Smooth muscle cell (in vitro differentiated cells): ENCODE measurements at regions not wholly inside any gene's neighbourhood (a gene's known extent, or its start where the extent isn't known, plus 50 kb on each side); places are given as distances from the start of the nearest gene placed in this dataset.

ENCODE experiments used
- DNase-seq: peaks from one replicate; lab custom pipeline; 2025; ENCODE audit not compliant: unreplicated experiment; lab: John Stamatoyannopoulos, UW
- H2AFZ ChIP-seq: fragments of 200-600 bp; sonication (generic); 2 replicates; pipeline ENCODE4 v1.6.0; 2016; ENCODE audit warnings: antibody characterized with exemption, low read depth, mild to moderate bottlenecking
- H3F3A ChIP-seq: fragments of 200-600 bp; sonication (generic); 2 replicates; pipeline ENCODE4 v1.6.0; 2017; ENCODE audit warnings: antibody characterized with exemption, low read depth
- H3K27ac ChIP-seq: fragments of 200-600 bp; sonication (generic); 2 replicates; pipeline ENCODE4 v1.5.1; 2016; ENCODE audit warnings: low read depth, mild to moderate bottlenecking
- H3K27me3 ChIP-seq: fragments of 200-600 bp; sonication (generic); 2 replicates; pipeline ENCODE4 v1.6.1; 2016; ENCODE audit warnings: low read depth, mild to moderate bottlenecking
- H3K36me3 ChIP-seq: fragments of 200-600 bp; sonication (generic); 2 replicates; pipeline ENCODE4 v1.5.1; 2016; ENCODE audit warnings: low read depth
- H3K4me1 ChIP-seq: fragments of 200-600 bp; sonication (generic); 2 replicates; pipeline ENCODE4 v1.5.1; 2016; ENCODE audit warnings: low read depth
- H3K4me2 ChIP-seq: fragments of 200-600 bp; sonication (generic); 2 replicates; pipeline ENCODE4 v1.6.0; 2016; ENCODE audit warnings: mild to moderate bottlenecking
- H3K4me3 ChIP-seq: fragments of 200-600 bp; sonication (generic); 2 replicates; pipeline ENCODE4 v1.5.1; 2016; ENCODE audit warnings: mild to moderate bottlenecking
- H3K79me2 ChIP-seq: fragments of 200-600 bp; sonication (generic); 2 replicates; pipeline ENCODE4 v1.6.0; 2016; ENCODE audit warnings: low read depth, mild to moderate bottlenecking
- H3K9ac ChIP-seq: fragments of 200-600 bp; sonication (generic); 2 replicates; pipeline ENCODE4 v1.6.0; 2016; ENCODE audit warnings: low read depth
- H3K9me3 ChIP-seq: fragments of 200-600 bp; sonication (generic); replicated peaks from 2 replicates; pipeline ENCODE4 v1.5.1; 2016; ENCODE audit warnings: low read depth
- H4K20me1 ChIP-seq: fragments of 200-600 bp; sonication (generic); 2 replicates; pipeline ENCODE4 v1.6.0; 2016; ENCODE audit warnings: low read depth
- WGBS: methylation state at CpG from one replicate; pipeline ENCODE4 v1.1.7; 2016; ENCODE audit warnings: low lambda C conversion rate; 5-methylcytosine and 5-hydroxymethylcytosine counted together
- TF ChIP-seq, protein P1 (sequence below): fragments of 200-600 bp; sonication (generic); IDR thresholded peaks from 2 replicates; pipeline ENCODE4 v1.5.1; 2017; ENCODE audit warnings: borderline replicate concordance, mild to moderate bottlenecking, antibody characterized with exemption; ENCODE audit not compliant: insufficient read depth, poor library complexity, severe bottlenecking

DNA sequence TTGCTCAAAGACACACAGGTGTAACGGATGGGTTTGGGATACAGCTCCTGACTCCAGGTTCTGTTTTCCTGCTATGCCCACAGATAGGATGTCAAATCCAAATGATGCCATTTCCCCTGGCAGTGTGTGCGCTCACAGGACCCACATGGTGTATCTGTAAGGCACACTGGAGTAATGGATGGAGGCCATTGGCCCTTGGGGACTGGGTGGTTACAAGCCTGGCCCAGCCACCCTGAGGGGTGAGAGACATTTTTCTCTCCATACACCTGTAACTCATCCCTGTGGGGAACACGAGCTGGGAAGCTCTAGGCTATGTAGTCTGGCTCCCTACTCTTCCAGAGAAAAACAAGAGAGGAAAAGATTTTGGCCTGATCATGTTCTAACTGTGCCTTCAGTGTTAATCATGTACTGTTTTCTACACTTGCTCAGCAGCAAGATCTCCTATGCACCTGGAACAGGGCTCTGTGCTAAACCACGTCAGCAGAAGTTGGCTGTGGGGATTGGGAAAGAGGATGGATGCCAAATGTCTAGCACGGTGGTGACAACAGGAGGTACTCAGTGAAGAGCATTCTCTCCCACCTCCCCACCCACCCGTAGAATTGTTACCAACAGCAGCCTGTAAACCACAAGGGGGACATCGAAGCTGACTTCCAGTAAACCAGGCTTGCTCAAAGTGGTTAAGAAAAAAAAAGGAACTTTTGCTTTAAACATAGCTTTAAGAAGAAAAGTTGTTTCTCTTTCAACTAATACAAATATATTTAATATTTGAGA is 237.0 kb downstream of the LACC1 start:
- TF ChIP-seq, protein P1, sequence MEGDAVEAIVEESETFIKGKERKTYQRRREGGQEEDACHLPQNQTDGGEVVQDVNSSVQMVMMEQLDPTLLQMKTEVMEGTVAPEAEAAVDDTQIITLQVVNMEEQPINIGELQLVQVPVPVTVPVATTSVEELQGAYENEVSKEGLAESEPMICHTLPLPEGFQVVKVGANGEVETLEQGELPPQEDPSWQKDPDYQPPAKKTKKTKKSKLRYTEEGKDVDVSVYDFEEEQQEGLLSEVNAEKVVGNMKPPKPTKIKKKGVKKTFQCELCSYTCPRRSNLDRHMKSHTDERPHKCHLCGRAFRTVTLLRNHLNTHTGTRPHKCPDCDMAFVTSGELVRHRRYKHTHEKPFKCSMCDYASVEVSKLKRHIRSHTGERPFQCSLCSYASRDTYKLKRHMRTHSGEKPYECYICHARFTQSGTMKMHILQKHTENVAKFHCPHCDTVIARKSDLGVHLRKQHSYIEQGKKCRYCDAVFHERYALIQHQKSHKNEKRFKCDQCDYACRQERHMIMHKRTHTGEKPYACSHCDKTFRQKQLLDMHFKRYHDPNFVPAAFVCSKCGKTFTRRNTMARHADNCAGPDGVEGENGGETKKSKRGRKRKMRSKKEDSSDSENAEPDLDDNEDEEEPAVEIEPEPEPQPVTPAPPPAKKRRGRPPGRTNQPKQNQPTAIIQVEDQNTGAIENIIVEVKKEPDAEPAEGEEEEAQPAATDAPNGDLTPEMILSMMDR, result peak; percentile 18
- no peaks in the 10 kb centered on the region for H3K36me3 ChIP-seq
- peak overlapping the region; percentile 41 for H2AFZ ChIP-seq
- H3K27ac ChIP-seq, result peak overlapping the region; percentile 53
- peak overlapping the region; percentile 67 for H3K4me2 ChIP-seq
- H3F3A ChIP-seq, result no peaks in the 10 kb centered on the region
- no peaks in the 10 kb centered on the region for H4K20me1 ChIP-seq
- peaks cover 6% of the 10 kb centered on the region for H3K4me1 ChIP-seq
- no peaks in the 10 kb centered on the region for H3K9me3 ChIP-seq
- WGBS, result 40% methylated on average over 7 of the region's 7 CpGs
- H3K4me3 ChIP-seq, result no peak overlapping the region
- H3K27me3 ChIP-seq, result no peaks in the 10 kb centered on the region
- no peak overlapping the region for H3K9ac ChIP-seq
- H3K79me2 ChIP-seq, result no peaks in the 10 kb centered on the region
- DNase-seq, result no peak

DNA sequence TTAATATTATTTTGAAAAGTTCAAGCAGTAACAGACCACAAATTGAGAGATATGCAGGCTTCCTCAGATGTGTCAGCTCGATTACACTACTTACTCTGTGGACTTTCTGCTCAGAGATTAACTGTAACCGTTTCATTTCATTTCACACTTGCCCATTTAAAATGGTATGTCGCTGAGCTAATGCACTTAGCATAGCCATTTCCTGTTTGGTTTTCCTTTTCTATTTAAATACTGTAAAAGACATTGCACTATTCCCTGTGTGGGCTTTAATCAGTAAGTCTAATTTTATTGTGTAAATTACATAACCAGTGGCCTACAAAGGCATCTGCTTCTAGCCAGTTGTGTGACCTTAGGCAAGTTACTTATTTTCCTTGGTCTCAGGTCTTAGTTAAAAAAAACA is 237.6 kb downstream of the LACC1 start:
- H3K9ac ChIP-seq, result no peak overlapping the region
- peak overlapping the region; percentile 53 for H3K27ac ChIP-seq
- H3K4me2 ChIP-seq, result peak overlapping the region; percentile 67
- H3K9me3 ChIP-seq, result no peaks in the 10 kb centered on the region
- H3K4me3 ChIP-seq, result no peak overlapping the region
- H3F3A ChIP-seq, result no peaks in the 10 kb centered on the region
- WGBS, result 9% methylated on average over 3 of the region's 3 CpGs
- H4K20me1 ChIP-seq, result no peaks in the 10 kb centered on the region
- TF ChIP-seq, protein P1, result no peak
- H3K27me3 ChIP-seq, result no peaks in the 10 kb centered on the region
- H2AFZ ChIP-seq, result peak overlapping the region; percentile 41
- peaks cover 6% of the 10 kb centered on the region for H3K4me1 ChIP-seq
- no peaks in the 10 kb centered on the region for H3K79me2 ChIP-seq
- no peaks in the 10 kb centered on the region for H3K36me3 ChIP-seq
- no peak for DNase-seq

DNA sequence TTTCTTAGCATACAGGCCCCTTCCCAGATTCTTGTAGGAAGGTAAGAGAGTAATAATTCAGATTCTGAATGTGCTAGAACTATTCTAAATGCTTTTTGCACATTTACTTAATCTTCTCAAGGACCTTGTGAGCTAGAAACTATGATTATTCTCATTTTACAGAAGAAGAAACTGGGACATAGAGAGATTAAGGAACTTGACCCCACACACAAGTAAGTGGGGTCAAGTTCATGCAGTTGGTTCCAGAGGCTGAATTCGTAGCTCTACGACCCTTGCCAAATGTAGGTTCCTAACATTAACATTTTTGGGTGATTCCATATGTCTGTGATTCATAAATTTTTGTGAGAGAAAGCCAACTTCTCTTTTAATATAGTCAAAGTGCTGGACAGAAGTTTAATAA is 238.1 kb downstream of the LACC1 start:
- TF ChIP-seq, protein P1, result no peak
- Histone ChIP-seq H4K20me1 (no peaks in the 10 kb centered on the region), H3K79me2 (no peaks in the 10 kb centered on the region), H3K4me2 (peak overlapping the region; percentile 67), H2AFZ (no peak overlapping the region), H3K27me3 (no peaks in the 10 kb centered on the region), H3K4me1 (peaks cover 6% of the 10 kb centered on the region), H3K27ac (peak overlapping the region; percentile 53), H3K9ac (no peak overlapping the region), H3K9me3 (no peaks in the 10 kb centered on the region), H3F3A (no peaks in the 10 kb centered on the region), H3K4me3 (no peak overlapping the region), H3K36me3 (no peaks in the 10 kb centered on the region)
- no peak for DNase-seq
- WGBS, result 93% methylated on average over 2 of the region's 2 CpGs

- Histone ChIP-seq H3K4me2 (no peak overlapping the region), H3K27me3 (no peaks in the 10 kb centered on the region), H2AFZ (no peak overlapping the region), H3K4me1 (peaks cover 6% of the 10 kb centered on the region), H3F3A (no peaks in the 10 kb centered on the region), H3K36me3 (no peaks in the 10 kb centered on the region), H3K9ac (no peak overlapping the region), H3K79me2 (no peaks in the 10 kb centered on the region), H4K20me1 (no peaks in the 10 kb centered on the region), H3K4me3 (no peak overlapping the region), H3K9me3 (no peaks in the 10 kb centered on the region), H3K27ac (no peak overlapping the region)
- DNase-seq, result no peak
- TF ChIP-seq, protein P1, result no peak
Measured at GRCh38 chr13:44118881-44119280, 239.2 kb downstream of the LACC1 start.
